ENCODE measurements at regions not wholly inside any gene's neighbourhood (a gene's known extent, or its start where the extent isn't known, plus 50 kb on each side); places are given as distances from the start of the nearest gene placed in this dataset.

GRCh38 chr22:48238966-48239365, 1476.5 kb downstream of the TBC1D22A start:
- Histone ChIP-seq H3K4me3 (ENCODE audit: insufficient read depth, low read depth, low read length) (no peak overlapping the region), H3K27me3 (ENCODE audit: control insufficient read depth, insufficient read depth, low read length) (no peaks in the 10 kb centered on the region), H3K36me3 (replicated peaks; ENCODE audit: control insufficient read depth, insufficient read depth, low read length) (no peaks in the 10 kb centered on the region)
- peak; percentile 37 for DNase-seq

DNA sequence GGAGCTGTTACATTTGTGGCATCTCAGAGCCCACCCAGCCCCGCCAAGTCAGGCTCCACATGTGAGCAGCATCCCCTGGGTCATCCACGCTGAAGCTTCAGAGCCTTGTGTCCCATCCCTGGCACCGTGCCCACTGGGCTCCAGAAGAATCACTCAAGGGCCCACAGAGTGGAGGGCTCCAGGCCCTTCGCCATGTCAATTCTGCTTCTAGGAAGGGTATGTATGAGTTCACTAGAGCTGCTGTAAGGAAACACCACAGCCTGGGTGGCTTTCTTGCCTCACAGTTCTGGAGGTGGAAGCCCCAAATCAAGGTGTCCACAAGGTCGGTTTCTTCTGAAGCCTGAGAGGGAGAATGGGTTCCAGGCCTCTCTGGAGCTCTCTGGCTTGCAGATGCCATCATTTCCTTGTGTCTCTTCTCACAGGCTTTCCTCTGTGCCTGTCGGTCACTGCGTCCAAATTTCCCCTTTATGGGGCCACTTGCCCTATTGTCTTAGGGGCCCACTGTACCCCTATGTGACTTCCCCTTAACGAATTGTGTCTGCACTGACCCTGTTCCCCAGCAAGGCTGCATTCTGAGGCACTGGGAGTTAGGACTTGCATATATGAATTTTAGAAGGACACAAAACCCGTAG, 1476.0 kb downstream of the TBC1D22A start:
- H3K36me3 ChIP-seq (replicated peaks; ENCODE audit: control insufficient read depth, insufficient read depth, low read length) = no peaks in the 10 kb centered on the region
- no peak for DNase-seq
- H3K4me3 ChIP-seq (ENCODE audit: insufficient read depth, low read depth, low read length) = no peak overlapping the region
- no peaks in the 10 kb centered on the region for H3K27me3 ChIP-seq (ENCODE audit: control insufficient read depth, insufficient read depth, low read length)

GRCh38 chr22:48237466-48238283, 1475.2 kb downstream of the TBC1D22A start:
- no peak overlapping the region for H3K4me3 ChIP-seq (ENCODE audit: insufficient read depth, low read depth, low read length)
- H3K36me3 ChIP-seq (replicated peaks; ENCODE audit: control insufficient read depth, insufficient read depth, low read length) = no peaks in the 10 kb centered on the region
- no peak for DNase-seq
- H3K27me3 ChIP-seq (ENCODE audit: control insufficient read depth, insufficient read depth, low read length) = no peaks in the 10 kb centered on the region

GRCh38 chr22:48236261-48236660, 1473.8 kb downstream of the TBC1D22A start:
- H3K4me3 ChIP-seq (ENCODE audit: insufficient read depth, low read depth, low read length) = no peak overlapping the region
- DNase-seq = no peak
- H3K36me3 ChIP-seq (replicated peaks; ENCODE audit: control insufficient read depth, insufficient read depth, low read length) = no peaks in the 10 kb centered on the region
- H3K27me3 ChIP-seq (ENCODE audit: control insufficient read depth, insufficient read depth, low read length) = no peaks in the 10 kb centered on the region

DNA sequence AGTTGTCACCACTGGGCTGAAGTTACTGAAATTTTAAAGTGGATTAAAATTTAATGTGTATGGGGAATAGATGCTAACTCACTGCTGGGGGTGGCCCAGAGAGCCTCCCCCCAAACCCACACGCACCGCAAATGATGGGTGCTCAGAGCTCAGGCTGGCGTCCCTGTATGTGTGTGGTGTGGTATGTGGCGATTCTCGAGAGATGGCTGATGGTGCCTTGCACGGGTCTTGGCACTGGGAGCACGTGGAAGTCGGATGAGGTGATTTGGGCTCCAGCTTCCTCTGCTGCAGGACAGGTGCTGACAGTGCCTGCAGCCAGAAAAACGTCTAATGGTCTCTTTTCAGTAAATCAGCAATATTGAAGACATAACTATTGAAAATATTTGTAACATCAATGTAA, 1473.3 kb downstream of the TBC1D22A start:
- DNase-seq = no peak
- Histone ChIP-seq H3K4me3 (ENCODE audit: insufficient read depth, low read depth, low read length) (no peak overlapping the region), H3K27me3 (ENCODE audit: control insufficient read depth, insufficient read depth, low read length) (no peaks in the 10 kb centered on the region), H3K36me3 (replicated peaks; ENCODE audit: control insufficient read depth, insufficient read depth, low read length) (no peaks in the 10 kb centered on the region)

DNA sequence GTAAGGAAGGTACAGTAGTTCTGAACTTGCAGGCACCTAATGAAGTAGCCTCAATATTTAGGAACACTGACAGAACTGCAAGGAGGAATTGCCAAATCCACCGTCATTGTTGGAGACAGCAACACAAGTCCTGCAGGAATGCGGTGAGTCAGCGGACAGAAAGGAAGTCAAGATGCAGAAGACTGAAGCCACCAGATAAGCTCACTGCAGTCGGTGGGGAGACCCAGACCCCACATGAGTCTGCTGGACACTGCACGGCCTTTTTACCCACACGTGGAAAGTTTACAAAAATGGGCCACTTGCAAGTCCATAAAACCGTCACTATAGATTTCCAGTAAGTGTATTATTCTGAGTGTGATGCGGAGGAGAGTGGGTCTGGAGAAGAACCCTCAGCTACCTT, 1471.6 kb downstream of the TBC1D22A start:
- DNase-seq = no peak

DNA sequence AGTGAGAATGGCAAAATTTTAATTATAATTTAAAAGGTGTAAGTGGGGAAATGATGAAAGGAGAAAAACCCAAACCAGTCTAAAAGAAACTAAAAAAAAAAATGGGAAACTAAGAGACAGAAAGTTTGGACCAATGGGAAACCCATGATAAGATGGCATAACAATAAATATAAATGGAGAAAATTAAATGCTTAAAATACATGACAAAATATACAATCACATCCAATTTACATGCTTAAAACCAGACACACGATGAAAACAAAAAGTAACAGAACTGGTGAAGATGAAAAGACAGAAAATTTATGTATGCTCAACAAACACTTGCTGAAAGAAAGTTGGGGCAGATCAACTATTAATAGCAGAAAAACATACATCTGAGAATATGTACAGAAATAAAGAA, 1471.1 kb downstream of the TBC1D22A start:
- Histone ChIP-seq H3K4me3 (ENCODE audit: insufficient read depth, low read depth, low read length) (no peak overlapping the region), H3K27me3 (ENCODE audit: control insufficient read depth, insufficient read depth, low read length) (no peaks in the 10 kb centered on the region), H3K36me3 (replicated peaks; ENCODE audit: control insufficient read depth, insufficient read depth, low read length) (no peaks in the 10 kb centered on the region)
- no peak for DNase-seq

More for the DNA sequence above, 1471.6 kb downstream of the TBC1D22A start:
- no peaks in the 10 kb centered on the region for H3K27me3 ChIP-seq (ENCODE audit: control insufficient read depth, insufficient read depth, low read length)
- H3K36me3 ChIP-seq (replicated peaks; ENCODE audit: control insufficient read depth, insufficient read depth, low read length) = no peaks in the 10 kb centered on the region
- H3K4me3 ChIP-seq (ENCODE audit: insufficient read depth, low read depth, low read length) = no peak overlapping the region

DNA sequence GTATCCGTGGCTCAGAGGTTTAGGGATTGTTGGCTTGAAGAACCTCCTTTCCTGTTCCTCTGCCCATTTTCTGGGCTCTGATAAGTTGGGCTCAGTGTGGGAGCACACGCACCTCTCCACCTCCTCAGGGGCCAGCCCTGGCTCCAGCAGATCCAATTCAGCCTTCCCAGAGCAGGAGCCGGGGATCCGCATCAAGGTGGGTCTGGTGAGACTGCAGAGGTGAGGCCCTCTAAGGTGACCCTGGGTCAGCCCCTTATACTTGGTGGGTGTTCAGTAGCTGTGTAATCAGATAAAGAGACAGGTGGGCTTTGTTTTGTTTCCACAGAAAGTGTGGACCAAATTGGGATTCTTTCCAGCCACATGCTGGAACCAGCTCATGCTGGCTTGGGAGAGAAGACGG, 1466.0 kb downstream of the TBC1D22A start:
- Histone ChIP-seq H3K36me3 (replicated peaks; ENCODE audit: control insufficient read depth, insufficient read depth, low read length) (no peaks in the 10 kb centered on the region), H3K4me3 (ENCODE audit: insufficient read depth, low read depth, low read length) (no peak overlapping the region), H3K27me3 (ENCODE audit: control insufficient read depth, insufficient read depth, low read length) (no peaks in the 10 kb centered on the region)
- no peak for DNase-seq

DNA sequence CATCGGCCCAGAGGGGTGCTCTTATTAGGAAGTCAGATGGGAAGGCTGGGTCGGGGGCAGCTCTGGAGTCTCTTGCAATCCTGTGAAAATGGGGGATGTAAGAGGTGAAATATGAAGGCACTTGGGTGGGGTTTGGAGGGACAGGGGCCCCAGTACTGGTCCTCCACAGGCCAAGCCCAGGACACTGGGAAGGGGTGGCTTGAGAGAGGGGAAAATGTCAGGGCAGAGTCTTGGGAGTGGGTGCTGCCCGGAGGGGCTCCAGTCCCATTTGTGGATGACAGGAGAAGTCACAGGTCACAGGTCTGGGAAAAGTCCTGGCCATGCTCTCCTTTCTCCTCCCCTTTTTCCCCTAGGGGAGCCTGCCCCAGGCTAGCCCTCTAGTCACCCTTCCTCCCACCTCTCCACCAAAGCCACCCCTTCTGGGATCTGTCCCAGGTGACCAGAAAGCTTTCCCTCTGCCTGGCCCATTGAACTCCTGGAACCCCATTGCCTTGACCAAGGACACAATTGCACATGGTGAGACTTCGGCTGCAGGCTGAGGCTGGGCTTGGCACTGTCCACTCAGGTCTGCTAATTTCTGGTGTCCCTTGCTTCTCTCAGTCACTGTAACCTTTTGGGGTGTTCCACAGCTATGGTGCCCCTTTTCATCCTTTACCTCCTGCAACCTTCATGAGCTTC, 1465.0 kb downstream of the TBC1D22A start:
- H3K4me3 ChIP-seq (ENCODE audit: insufficient read depth, low read depth, low read length) = no peak overlapping the region
- DNase-seq = no peak

GRCh38 chr22:48226026-48227013, 1463.9 kb downstream of the TBC1D22A start:
- no peak for DNase-seq
- H3K4me3 ChIP-seq (ENCODE audit: insufficient read depth, low read depth, low read length) = no peak overlapping the region
- no peaks in the 10 kb centered on the region for H3K36me3 ChIP-seq (replicated peaks; ENCODE audit: control insufficient read depth, insufficient read depth, low read length)
- no peaks in the 10 kb centered on the region for H3K27me3 ChIP-seq (ENCODE audit: control insufficient read depth, insufficient read depth, low read length)

More for the DNA sequence above, 1465.0 kb downstream of the TBC1D22A start:
- H3K27me3 ChIP-seq (ENCODE audit: control insufficient read depth, insufficient read depth, low read length) = no peaks in the 10 kb centered on the region
- no peaks in the 10 kb centered on the region for H3K36me3 ChIP-seq (replicated peaks; ENCODE audit: control insufficient read depth, insufficient read depth, low read length)

- no peaks in the 10 kb centered on the region for H3K27me3 ChIP-seq (ENCODE audit: control insufficient read depth, insufficient read depth, low read length)
- no peaks in the 10 kb centered on the region for H3K36me3 ChIP-seq (replicated peaks; ENCODE audit: control insufficient read depth, insufficient read depth, low read length)
- H3K4me3 ChIP-seq (ENCODE audit: insufficient read depth, low read depth, low read length) = no peak overlapping the region
- no peak for DNase-seq
Measured at GRCh38 chr22:48224332-48224731, 1461.9 kb downstream of the TBC1D22A start.

GRCh38 chr22:48223488-48224190, 1461.2 kb downstream of the TBC1D22A start:
- Histone ChIP-seq H3K27me3 (ENCODE audit: control insufficient read depth, insufficient read depth, low read length) (no peaks in the 10 kb centered on the region), H3K36me3 (replicated peaks; ENCODE audit: control insufficient read depth, insufficient read depth, low read length) (no peaks in the 10 kb centered on the region), H3K4me3 (ENCODE audit: insufficient read depth, low read depth, low read length) (no peak overlapping the region)
- no peak for DNase-seq

GRCh38 chr22:48222742-48223487, 1460.5 kb downstream of the TBC1D22A start:
- Histone ChIP-seq H3K36me3 (replicated peaks; ENCODE audit: control insufficient read depth, insufficient read depth, low read length) (no peaks in the 10 kb centered on the region), H3K27me3 (ENCODE audit: control insufficient read depth, insufficient read depth, low read length) (no peaks in the 10 kb centered on the region), H3K4me3 (ENCODE audit: insufficient read depth, low read depth, low read length) (no peak overlapping the region)
- no peak for DNase-seq

All from H7 (cell line).